GM23338 (cell line): ENCODE measurements at regions not wholly inside any gene's neighbourhood (a gene's known extent, or its start where the extent isn't known, plus 50 kb on each side); places are given as distances from the start of the nearest gene placed in this dataset.

ENCODE experiments used
- ATAC-seq: fragments of 200-7000 bp; cut with Tn5 transposase; 3 replicates; pipeline ENCODE4 v1.9.1; 2020
- DNase-seq: peaks from one replicate; pipeline ENCODE4 v3.0.0-alpha.2; 2015; ENCODE audit warnings: low spot score
- H2AFZ ChIP-seq: fragments of 200-600 bp; sonication (generic); 2 replicates; pipeline ENCODE4 v1.8.0; 2016; ENCODE audit warnings: antibody characterized with exemption, mild to moderate bottlenecking, moderate library complexity
- H3F3A ChIP-seq: fragments of 200-600 bp; sonication (generic); replicated peaks from 2 replicates; pipeline ENCODE4 v1.8.0; 2017; ENCODE audit warnings: antibody characterized with exemption, mixed run types, low read depth
- H3K27ac ChIP-seq: fragments of 200-600 bp; sonication (generic); 2 replicates; pipeline ENCODE4 v1.6.1; 2016; ENCODE audit warnings: low read depth
- H3K27me3 ChIP-seq: fragments of 200-600 bp; sonication (generic); 2 replicates; pipeline ENCODE4 v1.8.0; 2016; ENCODE audit warnings: mild to moderate bottlenecking, mixed run types, moderate library complexity; ENCODE audit not compliant: insufficient read depth
- H3K36me3 ChIP-seq: fragments of 200-600 bp; sonication (generic); 2 replicates; pipeline ENCODE4 v1.8.0; 2016; ENCODE audit warnings: mild to moderate bottlenecking; ENCODE audit not compliant: insufficient read depth
- H3K4me1 ChIP-seq: fragments of 200-600 bp; sonication (generic); 2 replicates; pipeline ENCODE4 v1.8.0; 2016; ENCODE audit warnings: mild to moderate bottlenecking, moderate library complexity; ENCODE audit not compliant: insufficient read depth
- H3K4me2 ChIP-seq: fragments of 200-600 bp; sonication (generic); 2 replicates; pipeline ENCODE4 v1.7.1; 2017; ENCODE audit warnings: mixed run types
- H3K4me3 ChIP-seq: fragments of 200-600 bp; sonication (generic); 2 replicates; pipeline ENCODE4 v1.6.1; 2016; ENCODE audit warnings: mixed run types
- H3K79me2 ChIP-seq: fragments of 200-600 bp; sonication (generic); replicated peaks from 2 replicates; pipeline ENCODE4 v1.8.0; 2017; ENCODE audit warnings: mild to moderate bottlenecking; ENCODE audit not compliant: insufficient read depth
- H3K9me2 ChIP-seq: fragments of 200-600 bp; sonication (generic); 2 replicates; pipeline ENCODE4 v1.8.0; 2017; ENCODE audit not compliant: insufficient read depth
- H4K20me1 ChIP-seq: fragments of 200-600 bp; sonication (generic); replicated peaks from 2 replicates; pipeline ENCODE4 v1.8.0; 2017; ENCODE audit warnings: mild to moderate bottlenecking; ENCODE audit not compliant: insufficient read depth
- H3K27ac Mint-ChIP-seq: 2 replicates; pipeline ENCODE4 v1.8.0; 2020; ENCODE audit warnings: inconsistent platforms, mild to moderate bottlenecking, moderate library complexity, mixed read lengths
- H3K27me3 Mint-ChIP-seq: 3 replicates; pipeline ENCODE4 v1.8.0; 2022; ENCODE audit warnings: low read depth, mild to moderate bottlenecking, moderate library complexity, mixed read lengths, inconsistent platforms; ENCODE audit not compliant: insufficient read depth, poor library complexity
- H3K36me3 Mint-ChIP-seq: 3 replicates; pipeline ENCODE4 v1.8.0; 2021; ENCODE audit warnings: low read depth, mild to moderate bottlenecking, inconsistent platforms, moderate library complexity, mixed read lengths
- H3K4me1 Mint-ChIP-seq: 3 replicates; pipeline ENCODE4 v1.8.0; 2020; ENCODE audit warnings: mild to moderate bottlenecking, inconsistent platforms, mixed read lengths
- H3K4me3 Mint-ChIP-seq: 3 replicates; pipeline ENCODE4 v1.8.0; 2021; ENCODE audit warnings: moderate library complexity, mild to moderate bottlenecking, inconsistent platforms, mixed read lengths
- H3K9me3 Mint-ChIP-seq: 3 replicates; pipeline ENCODE4 v1.8.0; 2020; ENCODE audit warnings: moderate library complexity, mild to moderate bottlenecking, inconsistent platforms, mixed read lengths
- CREB1 ChIP-seq: fragments of 250-450 bp; sonication (Bioruptor Pico); IDR thresholded peaks from 2 replicates; pipeline ENCODE4 v1.5.0; 2020; ENCODE audit warnings: low read depth, mild to moderate bottlenecking, moderate library complexity
- CTCF ChIP-seq, 2 experiments: fragments of 200-600 bp in 1 of 2; sonication (generic) in 1 of 2; conservative IDR thresholded peaks; 2 replicates each; pipeline versions ENCODE4 v1.5.1 to v1.6.1; 2016 to 2017; ENCODE audit warnings: antibody characterized with exemption in 2 of 2, low read depth in 2 of 2, mild to moderate bottlenecking in 2 of 2, moderate library complexity in 1 of 2
- ETS1 ChIP-seq: IDR thresholded peaks from 2 replicates; pipeline ENCODE4 v1.6.1; 2016; ENCODE audit warnings: antibody characterized with exemption
- EZH2 ChIP-seq: fragments of 200-600 bp; sonication (generic); IDR thresholded peaks from one replicate; pipeline ENCODE4 v1.8.0; 2017; ENCODE audit warnings: antibody characterized with exemption, mild to moderate bottlenecking, low read depth; ENCODE audit not compliant: unreplicated experiment
- EZH2phosphoT487 ChIP-seq: fragments of 200-600 bp; sonication (generic); IDR thresholded peaks from one replicate; pipeline ENCODE4 v1.8.1; 2018; ENCODE audit warnings: antibody characterized with exemption; ENCODE audit not compliant: unreplicated experiment
- JUNB ChIP-seq: IDR thresholded peaks from one replicate; pipeline ENCODE4 v1.6.1; 2016; ENCODE audit warnings: antibody characterized with exemption; ENCODE audit not compliant: unreplicated experiment
- NANOG ChIP-seq: IDR thresholded peaks from 2 replicates; pipeline ENCODE4 v1.6.1; 2016; ENCODE audit warnings: antibody characterized with exemption, borderline replicate concordance
- POLR2AphosphoS5 ChIP-seq: IDR thresholded peaks from 2 replicates; pipeline ENCODE4 v1.6.1; 2016; ENCODE audit warnings: antibody characterized with exemption, low read depth
- REST ChIP-seq: IDR thresholded peaks from one replicate; pipeline ENCODE4 v1.6.1; 2018; ENCODE audit warnings: antibody characterized with exemption; ENCODE audit not compliant: unreplicated experiment
- STAT1 ChIP-seq: IDR thresholded peaks from one replicate; pipeline ENCODE4 v1.6.1; 2016; ENCODE audit warnings: antibody characterized with exemption; ENCODE audit not compliant: unreplicated experiment
- ZNF114 ChIP-seq: fragments of 250-450 bp; sonication (Bioruptor Pico); IDR thresholded peaks from 2 replicates; pipeline ENCODE4 v1.5.0; 2020; ENCODE audit warnings: mild to moderate bottlenecking, moderate library complexity
- ZNF331 ChIP-seq: fragments of 250-450 bp; sonication (Bioruptor Pico); IDR thresholded peaks from 2 replicates; pipeline ENCODE4 v1.5.0; 2020; ENCODE audit warnings: low read depth, mild to moderate bottlenecking, moderate library complexity
- ZNF462 ChIP-seq: fragments of 250-450 bp; sonication (Bioruptor Pico); IDR thresholded peaks from 2 replicates; pipeline ENCODE4 v1.5.0; 2020; ENCODE audit warnings: mild to moderate bottlenecking, moderate library complexity

GRCh38 chr11:81129618-81130017 lies 1604.0 kb downstream of the FAM181B start:
- Histone ChIP-seq H3F3A (no peaks in the 10 kb centered on the region), H2AFZ (no peak overlapping the region), H3K9me2 (no peaks in the 10 kb centered on the region), H3K27ac (no peak overlapping the region), H3K4me3 (no peak overlapping the region), H3K79me2 (no peaks in the 10 kb centered on the region), H3K27me3 (no peaks in the 10 kb centered on the region), H3K36me3 (no peaks in the 10 kb centered on the region), H3K4me2 (no peak overlapping the region), H3K4me1 (no peaks in the 10 kb centered on the region), H4K20me1 (no peaks in the 10 kb centered on the region)
- no peak for DNase-seq
- no peaks in the 10 kb centered on the region for H3K4me1 Mint-ChIP-seq
- H3K36me3 Mint-ChIP-seq = no peaks in the 10 kb centered on the region
- no peak overlapping the region for H3K27ac Mint-ChIP-seq
- no peak for ATAC-seq
- H3K9me3 Mint-ChIP-seq = no peaks in the 10 kb centered on the region
- TF ChIP-seq ETS1 (no peak), EZH2 (no peak), EZH2phosphoT487 (no peak), ZNF331 (no peak), STAT1 (no peak), CREB1 (no peak), NANOG (no peak), CTCF (conservative IDR thresholded peaks at IDR 0.05; ENCODE audit: low read depth in 2 of 2) (no peak), REST (no peak), ZNF114 (CRISPR knock-in tag) (no peak), POLR2AphosphoS5 (no peak), ZNF462 (CRISPR knock-in tag) (no peak), JUNB (no peak)
- no peaks in the 10 kb centered on the region for H3K27me3 Mint-ChIP-seq
- H3K4me3 Mint-ChIP-seq = no peak overlapping the region
